Fibroblast of pulmonary artery (primary cell): ENCODE measurements at regions not wholly inside any gene's neighbourhood (a gene's known extent, or its start where the extent isn't known, plus 50 kb on each side); places are given as distances from the start of the nearest gene placed in this dataset.

Source experiments
- DNase-seq: peaks from one replicate; pipeline ENCODE4 v3.0.0-alpha.2; 2010; ENCODE audit warnings: low read depth
- H3K4me3 ChIP-seq: replicated peaks from 2 replicates; pipeline ENCODE4 v1.5.1; 2011; ENCODE audit warnings: low read depth, mild to moderate bottlenecking, control low read depth, low read length, moderate library complexity
- CTCF ChIP-seq: IDR thresholded peaks from 2 replicates; pipeline ENCODE4 v1.5.1; 2011; ENCODE audit warnings: mild to moderate bottlenecking, control low read depth, low read length, inconsistent platforms; ENCODE audit errors: missing control alignments

- H3K4me3 ChIP-seq, result no peak overlapping the region
- no peak for DNase-seq
- no peak for TF ChIP-seq CTCF
These were observed 186.5 kb downstream of the TUSC7 start for GRCh38 chr3:116896116-116896515.

GRCh38 chr3:116897382-116897781, 187.8 kb downstream of the TUSC7 start:
- H3K4me3 ChIP-seq, result no peak overlapping the region
- DNase-seq, result no peak
- TF ChIP-seq CTCF, result no peak

GRCh38 chr3:116899253-116899652, 189.7 kb downstream of the TUSC7 start:
- no peak for DNase-seq
- no peak overlapping the region for H3K4me3 ChIP-seq
- TF ChIP-seq CTCF, result no peak

- DNase-seq, result no peak
- H3K4me3 ChIP-seq, result no peak overlapping the region
- no peak for TF ChIP-seq CTCF
These were observed 195.8 kb downstream of the TUSC7 start for GRCh38 chr3:116905334-116905733.

GRCh38 chr3:116905794-116906193, 196.2 kb downstream of the TUSC7 start:
- no peak overlapping the region for H3K4me3 ChIP-seq
- DNase-seq, result no peak
- TF ChIP-seq CTCF, result no peak

- H3K4me3 ChIP-seq, result no peak overlapping the region
- no peak for TF ChIP-seq CTCF
- DNase-seq, result no peak
These were observed 202.5 kb downstream of the TUSC7 start for GRCh38 chr3:116912116-116912515.

- no peak for DNase-seq
- H3K4me3 ChIP-seq, result no peak overlapping the region
- TF ChIP-seq CTCF, result no peak
These were observed 204.4 kb downstream of the TUSC7 start for GRCh38 chr3:116914004-116914403.
